HG03354 (cell line): ENCODE measurements at regions not wholly inside any gene's neighbourhood (a gene's known extent, or its start where the extent isn't known, plus 50 kb on each side); places are given as distances from the start of the nearest gene placed in this dataset.

Experiments used
- ATAC-seq: cut with Tn5 transposase; IDR thresholded peaks from one replicate; pipeline ENCODE4 v1.9.1; 2021; ENCODE audit warnings: mild to moderate bottlenecking; ENCODE audit not compliant: unreplicated experiment, poor library complexity, severe bottlenecking

DNA sequence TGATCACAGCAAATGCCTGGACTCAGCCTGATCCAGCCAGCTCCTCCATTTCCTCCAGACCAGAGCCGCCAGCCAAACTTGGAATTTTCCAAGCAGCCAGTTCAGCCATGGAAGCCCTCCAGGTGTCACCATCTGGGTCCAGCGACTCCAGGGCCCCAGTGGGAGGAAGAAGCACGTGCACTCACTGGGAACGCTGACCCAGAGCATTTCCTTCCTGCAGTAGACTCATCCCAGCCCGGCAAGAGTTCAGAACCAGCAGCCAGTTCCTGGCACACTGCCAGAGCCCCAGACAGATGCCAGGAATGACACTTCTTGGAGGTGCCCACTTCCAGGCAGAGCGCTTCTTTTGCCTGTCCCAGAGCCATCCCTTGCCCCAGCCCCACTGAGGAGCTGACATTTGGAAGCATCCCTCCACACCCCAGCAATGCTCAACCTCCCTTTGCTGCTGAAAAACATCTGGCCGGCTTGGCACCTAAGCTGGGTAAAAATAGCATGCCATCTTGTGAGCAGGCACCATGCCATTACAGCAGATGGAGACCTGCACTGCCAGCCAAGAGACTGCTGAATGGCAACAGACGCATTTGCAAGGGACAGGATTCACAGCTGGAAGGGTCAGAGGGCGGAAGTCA, 460.3 kb upstream of the PROK2 start:
- ATAC-seq: no peak

DNA sequence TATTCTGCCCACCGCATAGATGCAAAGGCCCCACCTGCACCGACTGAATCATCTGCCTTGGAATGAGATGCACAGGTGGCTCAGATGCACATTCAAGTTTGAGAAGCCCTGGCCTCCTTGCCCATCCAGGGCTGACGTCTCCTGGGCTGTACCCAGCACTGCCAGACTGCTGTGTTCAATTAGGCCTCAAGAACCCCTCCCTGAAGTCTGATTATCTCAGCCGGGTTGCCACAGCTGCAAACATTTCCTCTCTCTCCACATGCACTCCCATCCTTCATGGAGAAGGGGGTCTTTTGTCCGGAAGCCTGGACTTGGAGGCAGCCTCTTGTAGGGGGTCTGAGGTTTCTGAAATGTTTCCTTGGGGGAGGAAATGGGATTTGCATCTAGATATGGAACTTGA, 459.4 kb upstream of the PROK2 start:
- no peak for ATAC-seq

DNA sequence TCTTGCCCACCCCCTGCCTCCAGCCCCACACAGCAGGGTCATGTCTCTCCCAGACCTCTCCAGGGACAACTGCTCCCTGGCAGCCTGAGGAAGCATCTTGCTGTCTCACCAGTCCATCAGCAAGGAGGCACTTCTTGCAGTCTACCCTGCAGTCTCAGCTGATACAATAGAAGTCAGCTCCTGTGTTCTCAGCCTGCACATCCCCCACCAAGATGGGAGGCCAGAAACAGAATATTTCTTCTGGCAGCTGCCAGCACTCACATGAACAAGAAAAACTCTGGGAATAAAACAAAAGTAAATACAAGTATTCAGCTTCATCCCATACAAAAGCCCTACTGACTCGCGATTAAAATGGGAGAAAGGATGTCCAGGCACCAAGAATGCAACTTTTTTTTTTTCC, 457.4 kb upstream of the PROK2 start:
- ATAC-seq: no peak

DNA sequence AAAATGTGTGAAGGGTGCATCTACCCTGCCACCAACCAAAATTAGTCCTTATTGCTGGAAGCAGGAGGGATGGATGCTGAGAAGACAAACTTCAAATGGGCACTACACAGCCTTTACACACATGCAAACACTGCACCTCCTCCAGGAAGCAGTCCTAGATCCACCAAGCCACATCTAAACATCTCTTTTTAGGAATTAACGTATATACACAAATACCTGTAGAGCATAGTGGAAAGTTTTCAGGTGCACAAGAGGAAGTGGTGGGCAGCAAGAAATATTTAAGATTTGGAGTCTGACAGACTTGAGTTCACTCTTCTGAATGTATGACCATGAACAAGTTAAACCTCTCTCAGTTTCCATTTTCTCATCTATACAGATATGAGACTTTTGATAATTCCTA, 456.6 kb upstream of the PROK2 start:
- ATAC-seq: no peak

DNA sequence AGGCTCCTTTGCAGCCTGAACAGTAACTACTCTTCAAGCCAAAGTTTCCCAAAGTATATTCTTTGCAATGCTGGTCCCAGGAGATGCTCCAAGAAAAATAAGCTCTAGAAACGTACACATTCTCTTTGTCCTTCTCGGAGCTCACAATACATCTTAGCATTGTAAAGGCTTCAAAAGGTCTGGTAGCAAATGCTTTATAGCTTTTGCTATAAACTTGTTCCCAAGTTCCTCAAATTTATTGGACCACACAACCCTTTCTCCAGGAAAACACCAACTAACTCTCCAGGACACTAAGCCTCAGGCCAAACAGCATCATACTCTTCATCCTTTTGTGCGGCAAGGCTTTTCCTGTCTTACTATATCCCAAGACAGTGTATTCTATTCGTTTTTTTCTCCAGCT, 455.6 kb upstream of the PROK2 start:
- no peak for ATAC-seq

DNA sequence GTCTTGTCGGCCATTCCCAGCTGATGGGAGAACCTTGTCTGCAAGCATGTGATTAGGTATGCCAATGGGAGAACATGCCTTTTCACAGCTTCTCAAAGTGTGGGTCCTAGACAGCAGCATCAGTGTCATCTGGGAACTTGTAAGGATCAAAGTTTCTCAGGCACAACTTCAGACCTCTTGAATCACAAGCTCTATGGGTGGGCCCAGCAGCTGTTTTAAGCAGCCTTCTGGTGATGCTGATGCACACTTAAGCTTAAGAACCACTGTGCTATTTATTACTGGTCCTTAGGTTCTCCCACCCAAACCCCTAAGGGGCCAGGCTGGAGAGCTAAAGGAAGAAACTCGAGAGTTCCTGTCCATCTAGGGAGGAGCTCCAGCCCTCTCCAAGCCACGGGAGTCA, 453.9 kb upstream of the PROK2 start:
- ATAC-seq: no peak

DNA sequence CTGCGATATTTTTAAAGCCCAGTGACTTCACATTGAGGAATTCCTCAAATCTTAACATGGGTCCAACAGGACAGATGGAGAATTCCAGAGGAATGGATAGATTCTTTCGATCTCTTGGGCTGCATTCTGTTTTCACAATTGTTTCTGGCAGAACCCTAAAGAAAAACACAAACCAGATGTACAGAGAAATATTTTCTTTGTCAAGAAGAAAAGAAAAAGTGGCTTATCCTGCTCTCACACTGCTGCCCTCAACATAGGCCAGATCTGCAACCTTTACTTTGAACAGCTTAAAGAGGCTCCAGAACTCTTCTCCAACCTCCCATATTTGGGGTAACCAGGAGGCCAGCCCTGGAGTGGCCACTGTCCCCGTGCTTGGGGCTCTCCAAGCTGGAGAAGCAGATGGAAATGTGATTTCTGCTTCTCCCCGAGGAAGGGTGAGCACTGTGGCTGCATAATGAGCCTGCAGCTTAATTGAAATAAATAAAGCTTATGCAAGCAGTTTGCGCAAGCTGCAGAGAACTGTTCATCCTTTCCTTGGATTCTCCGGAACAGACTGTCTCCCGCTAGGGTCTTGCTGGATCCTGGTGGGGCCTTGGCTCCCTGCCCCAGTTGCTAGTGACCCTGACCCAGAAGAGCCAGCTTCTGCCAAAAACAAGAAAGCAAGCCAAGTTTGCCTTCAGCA, 453.2 kb upstream of the PROK2 start:
- no peak for ATAC-seq

DNA sequence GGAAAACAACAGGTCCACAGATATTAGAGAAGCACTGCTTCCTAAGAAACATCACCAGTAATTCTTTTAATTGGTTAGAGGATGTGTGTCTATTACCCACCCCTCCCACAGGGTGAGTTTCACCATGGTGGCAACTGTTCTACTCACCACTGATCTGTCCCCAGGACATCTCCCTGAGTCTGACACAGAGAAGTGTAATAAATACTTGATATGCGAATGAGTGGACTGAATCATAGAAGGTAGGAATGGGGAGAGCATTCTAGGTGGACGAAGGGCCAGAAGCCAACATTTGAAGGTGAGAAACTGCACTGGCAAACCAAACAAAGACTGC, 452.7 kb upstream of the PROK2 start:
- ATAC-seq: no peak

DNA sequence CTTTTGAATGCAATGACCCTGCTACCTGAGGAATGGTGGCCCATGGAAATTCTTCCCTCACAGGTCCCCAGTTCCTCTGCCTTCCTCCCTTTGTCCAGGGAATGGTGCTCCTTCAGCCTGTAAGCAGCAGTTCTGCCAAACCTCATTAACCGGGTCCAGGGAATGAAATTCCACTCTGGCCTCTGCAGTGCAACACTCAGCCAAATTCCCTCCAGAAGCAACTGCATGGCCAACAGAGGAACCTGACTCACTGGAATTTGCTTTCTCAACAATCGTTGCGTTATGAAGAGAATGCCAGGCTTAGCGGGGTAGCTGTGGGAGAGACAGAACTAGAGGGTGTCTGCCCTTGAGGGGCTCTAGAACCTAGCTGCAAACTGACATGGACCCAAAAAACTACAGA, 449.4 kb upstream of the PROK2 start:
- ATAC-seq: no peak

DNA sequence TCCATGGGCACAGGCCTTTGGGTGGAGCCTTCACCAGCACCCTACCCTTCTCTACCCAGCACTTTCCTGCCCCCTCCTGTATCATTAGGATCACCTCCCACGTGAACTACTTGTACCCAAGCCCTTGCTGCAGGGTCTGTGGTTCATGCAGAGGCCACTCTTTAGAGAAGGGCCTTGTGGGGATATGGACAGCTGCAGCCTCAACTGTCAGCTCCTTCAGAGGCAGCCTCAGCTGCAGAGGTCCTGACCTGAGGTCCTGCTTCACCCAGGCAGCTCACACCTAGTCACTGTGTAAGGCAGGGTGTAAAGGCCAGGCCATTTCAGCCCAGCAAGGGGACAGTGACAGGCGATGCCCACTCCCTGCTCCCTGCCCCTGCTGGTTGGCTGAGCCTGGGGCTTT, 448.6 kb upstream of the PROK2 start:
- no peak for ATAC-seq

DNA sequence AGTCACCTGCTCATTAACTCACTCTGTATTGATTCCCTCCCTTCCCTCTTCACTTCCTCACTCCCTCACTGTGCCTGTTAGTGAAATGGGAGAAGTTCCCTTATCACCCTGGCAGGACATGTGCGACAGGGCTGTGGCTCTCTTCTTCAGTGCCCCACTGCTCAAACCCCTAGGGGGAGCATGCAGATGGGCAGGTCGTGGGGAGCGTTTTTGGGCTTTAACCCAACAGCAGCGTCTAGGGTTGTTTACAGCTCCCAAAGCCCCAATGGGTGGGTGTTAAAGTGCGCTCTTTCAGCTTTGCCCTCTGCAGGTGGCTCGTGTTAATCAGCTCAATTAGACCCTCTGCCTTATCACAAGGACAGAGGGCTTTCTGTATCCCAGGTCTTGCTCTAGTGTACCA, 447.8 kb upstream of the PROK2 start:
- no peak for ATAC-seq

DNA sequence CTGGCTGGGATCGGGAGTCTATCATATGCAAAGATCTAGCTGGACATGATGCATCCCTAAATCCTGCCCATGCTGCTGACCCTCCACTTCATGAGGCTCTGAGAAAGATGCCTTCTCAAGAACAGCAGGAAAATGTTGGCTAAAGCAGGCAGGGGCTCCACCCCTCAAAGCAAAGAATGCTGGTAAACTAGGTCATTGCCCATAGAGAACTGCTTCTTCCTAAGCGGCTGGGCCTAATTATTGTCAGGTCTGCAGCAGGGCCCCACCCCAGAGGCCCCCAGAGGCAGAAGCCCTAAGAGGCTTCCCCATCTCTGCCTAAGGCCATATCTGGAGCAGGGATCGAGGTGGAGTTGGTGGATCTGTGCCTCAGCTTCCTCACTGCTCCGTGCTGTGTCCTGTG, 447.4 kb upstream of the PROK2 start:
- no peak for ATAC-seq

DNA sequence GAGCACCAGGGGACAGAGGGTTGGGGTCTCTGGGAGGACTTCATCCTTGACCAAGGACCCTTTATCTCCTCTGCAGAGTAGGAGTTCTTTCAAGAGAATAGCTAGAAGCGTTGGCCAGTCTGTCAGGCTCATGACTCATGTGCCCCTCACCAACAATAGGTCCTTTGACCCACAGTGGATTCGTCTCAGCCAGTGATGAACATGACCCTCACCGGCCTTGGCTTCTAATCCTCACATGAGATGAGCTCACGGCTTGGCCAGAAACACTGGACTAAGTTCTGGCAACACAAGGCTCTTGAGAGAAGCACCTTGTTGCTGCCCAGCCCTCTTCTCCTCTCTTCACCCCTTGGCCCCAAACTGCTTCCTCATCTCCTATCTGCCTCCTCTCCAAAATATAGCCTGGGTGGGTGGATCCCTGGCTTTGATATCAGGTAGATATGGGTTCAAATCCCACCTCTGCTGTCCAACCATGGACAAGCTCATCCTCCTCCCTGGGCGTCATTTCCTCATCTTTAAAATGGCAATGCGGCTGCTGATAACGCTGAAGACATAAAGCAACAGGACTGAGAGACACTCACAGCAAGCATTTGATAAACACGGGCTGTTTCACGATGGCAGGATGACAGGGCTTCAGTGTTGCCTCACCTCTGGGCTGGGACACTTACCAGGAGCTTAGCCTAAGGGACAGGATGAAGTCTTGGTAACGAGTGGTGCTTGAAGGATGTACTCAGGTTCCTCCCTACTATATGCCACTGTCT, 446.7 kb upstream of the PROK2 start:
- no peak for ATAC-seq

DNA sequence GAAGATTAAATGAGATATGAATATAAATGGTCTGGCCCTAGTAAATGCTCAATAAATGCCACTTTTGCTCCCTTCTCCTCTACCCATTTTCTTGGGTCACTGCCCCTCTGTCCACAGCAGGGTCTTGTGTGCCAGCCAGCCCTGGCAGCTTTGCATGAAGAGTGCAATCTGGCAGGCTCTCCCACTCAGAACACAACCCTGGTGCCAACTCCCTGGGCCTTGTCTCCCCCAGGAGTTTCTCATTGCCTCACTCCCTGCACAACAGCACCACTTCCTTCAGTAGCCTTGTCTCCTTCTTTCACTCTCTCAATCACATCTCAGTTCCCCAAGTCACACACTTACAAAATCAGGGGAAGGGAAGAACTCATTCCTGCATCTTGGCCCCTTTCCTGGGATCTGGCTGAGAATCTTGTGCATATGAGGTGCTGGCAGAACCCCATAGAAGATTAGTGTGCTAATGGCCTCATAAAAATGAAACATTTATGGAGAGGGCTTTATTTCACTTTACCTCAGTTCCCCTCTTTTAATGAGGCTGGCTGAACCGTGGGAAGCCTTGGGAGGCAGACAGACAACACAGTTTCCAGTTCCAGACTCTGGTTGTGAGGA, 445.9 kb upstream of the PROK2 start:
- no peak for ATAC-seq

DNA sequence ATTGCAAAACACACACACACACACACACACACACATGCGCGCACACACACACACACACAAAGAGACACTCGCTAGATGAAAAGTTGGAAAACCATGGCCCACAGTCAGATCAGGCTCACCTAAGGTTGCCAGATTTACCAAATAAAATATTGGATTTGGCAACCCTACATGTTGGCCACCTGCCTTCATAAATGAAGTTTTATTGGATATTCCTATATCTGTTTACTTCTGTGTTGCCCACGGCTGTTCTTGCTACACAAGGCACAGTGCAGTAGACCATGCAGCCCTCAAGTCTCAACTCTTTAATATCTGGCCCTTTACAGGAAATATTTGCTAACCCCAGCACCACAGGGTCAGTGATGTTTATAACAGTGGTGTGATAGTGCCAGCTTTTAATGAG, 445.0 kb upstream of the PROK2 start:
- no peak for ATAC-seq

DNA sequence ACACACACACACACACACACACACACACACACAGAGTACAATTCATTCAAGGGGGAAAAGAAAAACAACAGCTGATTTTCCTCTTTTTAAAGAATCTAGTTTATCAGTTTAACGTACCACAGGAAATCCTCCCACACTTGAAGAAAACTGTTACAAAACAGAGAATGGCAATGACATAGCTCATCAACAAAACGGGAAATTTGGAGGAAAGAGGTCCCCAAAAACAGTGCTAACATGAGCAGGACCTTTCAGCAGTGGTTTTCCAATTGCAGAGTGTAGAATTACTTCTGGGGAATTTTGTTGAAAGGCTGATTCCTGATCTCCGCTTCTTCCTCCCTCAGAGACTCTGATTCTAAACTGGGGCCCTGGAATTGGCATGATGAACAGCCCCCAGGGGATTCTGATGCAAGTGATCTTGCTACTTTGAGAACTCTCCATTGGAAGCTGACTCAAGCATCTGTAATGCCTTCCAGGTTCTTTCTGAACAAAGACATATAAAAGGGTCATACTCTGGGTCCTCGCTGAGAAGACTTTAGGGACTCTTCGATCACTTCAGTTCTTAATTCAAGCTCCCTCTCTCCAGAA, 442.6 kb upstream of the PROK2 start:
- no peak for ATAC-seq

DNA sequence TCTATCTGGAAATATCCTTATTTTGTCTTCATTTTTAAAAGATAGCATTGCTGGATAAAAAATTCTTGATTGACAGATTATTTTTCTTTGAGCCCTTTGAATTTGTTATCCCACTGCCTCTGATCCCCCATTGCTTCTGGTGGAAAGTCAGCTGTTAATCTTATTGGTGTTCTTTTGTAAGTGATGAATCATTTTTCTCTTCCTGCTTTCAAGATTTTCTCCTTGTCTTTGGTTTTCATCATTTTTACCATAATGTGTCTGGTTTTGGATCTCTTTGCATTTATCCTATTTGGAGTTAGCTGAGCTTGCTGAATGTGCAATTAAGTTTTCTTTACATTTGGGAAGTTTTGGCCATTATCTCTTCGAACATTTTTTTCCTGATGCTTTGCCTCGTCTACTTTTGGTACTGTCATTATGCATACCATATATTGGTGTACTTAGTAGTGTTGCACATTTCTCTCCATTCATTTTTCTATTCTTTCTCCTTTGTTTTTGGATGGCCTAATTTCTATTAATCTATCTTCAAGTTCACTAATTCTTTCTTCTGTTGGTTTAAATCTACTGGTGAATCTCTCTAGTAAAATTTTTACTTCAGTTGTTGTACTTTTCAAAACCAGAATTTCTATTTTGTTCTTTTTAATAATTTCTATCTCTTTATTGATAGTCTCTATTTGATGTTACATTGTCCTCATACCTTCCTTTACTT, 440.0 kb upstream of the PROK2 start:
- no peak for ATAC-seq

DNA sequence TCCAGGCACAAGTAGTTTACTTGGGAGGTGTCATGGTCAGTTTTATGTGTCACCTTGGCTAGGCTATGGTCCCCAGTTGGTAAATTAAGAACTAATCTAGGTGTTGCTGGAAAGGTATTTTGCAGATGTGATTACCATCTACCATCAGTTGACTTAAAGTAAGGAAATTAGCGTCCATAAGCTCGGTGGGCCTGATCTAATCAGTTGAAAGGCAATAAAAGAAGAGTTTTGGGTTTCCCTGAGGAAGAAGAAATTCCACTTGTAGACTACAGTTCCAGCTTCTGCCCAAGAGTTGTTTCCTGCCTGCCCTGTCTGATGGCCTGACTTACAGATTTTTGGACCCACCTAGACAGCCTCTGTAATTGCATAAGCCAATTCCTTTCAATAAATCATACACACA, 438.7 kb upstream of the PROK2 start:
- ATAC-seq: no peak

DNA sequence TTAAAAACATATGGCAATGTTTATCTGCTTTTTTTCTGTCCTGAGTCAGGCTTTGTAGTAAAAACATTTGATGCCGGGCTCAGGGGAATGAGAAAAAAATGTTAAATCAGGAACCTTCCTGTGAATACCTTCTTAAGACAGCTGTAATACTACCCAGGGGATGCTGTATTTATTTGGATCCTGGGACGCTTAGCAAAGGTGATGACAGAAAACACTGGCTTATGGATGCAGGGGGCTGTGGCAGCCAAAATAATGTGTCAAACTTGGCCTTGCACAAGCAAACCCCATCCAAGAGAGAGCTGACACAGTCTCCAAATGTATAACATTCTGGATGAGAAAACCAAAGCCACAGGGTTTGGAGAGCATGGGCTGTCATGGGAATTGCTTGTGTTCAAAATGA, 438.2 kb upstream of the PROK2 start:
- ATAC-seq: no peak

DNA sequence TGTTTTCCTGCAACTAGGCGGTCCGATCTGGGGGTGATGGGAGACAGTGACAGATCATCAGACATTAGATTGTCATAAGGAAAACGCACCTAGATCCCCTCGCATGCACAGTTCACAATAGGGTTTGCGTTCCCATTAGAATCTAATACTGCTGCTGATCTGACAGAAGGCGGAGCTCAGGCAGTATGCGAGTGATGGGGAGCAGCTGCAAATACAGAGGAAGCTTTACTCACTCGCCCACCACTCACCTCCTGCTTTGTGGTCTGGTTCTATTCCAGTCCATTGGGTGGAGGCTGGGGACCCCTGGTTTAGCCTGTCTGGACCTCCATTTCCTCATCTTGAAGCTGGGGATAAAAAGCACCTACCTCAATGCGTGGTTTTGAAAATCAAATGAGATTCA, 437.5 kb upstream of the PROK2 start:
- ATAC-seq: no peak
